ENCODE measurements at regions not wholly inside any gene's neighbourhood (a gene's known extent, or its start where the extent isn't known, plus 50 kb on each side); places are given as distances from the start of the nearest gene placed in this dataset.

DNA sequence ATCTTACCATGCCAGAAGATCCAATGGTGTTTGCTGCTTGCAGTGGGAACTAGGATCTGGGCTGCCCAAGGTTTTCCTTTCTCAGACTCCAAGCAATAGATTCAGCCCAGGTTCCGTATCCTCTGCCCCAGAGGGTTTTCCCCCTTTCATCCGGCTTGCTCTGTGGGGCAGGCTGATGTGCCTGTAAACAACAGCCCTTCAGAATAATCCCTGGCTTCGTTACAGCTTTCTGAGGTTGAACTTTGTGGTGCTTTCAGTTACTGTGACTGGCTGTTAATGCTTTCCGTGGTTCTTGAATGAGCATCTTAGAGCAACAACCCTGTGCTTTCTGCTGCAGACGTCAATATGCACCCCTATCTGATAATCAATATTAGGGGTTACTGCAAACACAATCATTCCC is 400.4 kb downstream of the BTBD3 start:
- TF ChIP-seq POLR2A (IDR thresholded peaks at IDR 0.05; ENCODE audit: low read depth, low read length) (no peak), PAX5 (IDR thresholded peaks at IDR 0.05; ENCODE audit: insufficient read depth, low read length, severe bottlenecking) (no peak), TAF1 (IDR thresholded peaks at IDR 0.05; ENCODE audit: low read depth, low read length) (no peak), POLR2AphosphoS5 (IDR thresholded peaks at IDR 0.05; ENCODE audit: low read depth, low read length) (no peak), SPI1 (IDR thresholded peaks at IDR 0.05; ENCODE audit: low read depth, low read length) (no peak), POU2F2 (IDR thresholded peaks at IDR 0.05; ENCODE audit: low read depth, low read length) (no peak)

All from GM12891 (cell line).